ENCODE measurements at regions not wholly inside any gene's neighbourhood (a gene's known extent, or its start where the extent isn't known, plus 50 kb on each side); places are given as distances from the start of the nearest gene placed in this dataset.

DNA sequence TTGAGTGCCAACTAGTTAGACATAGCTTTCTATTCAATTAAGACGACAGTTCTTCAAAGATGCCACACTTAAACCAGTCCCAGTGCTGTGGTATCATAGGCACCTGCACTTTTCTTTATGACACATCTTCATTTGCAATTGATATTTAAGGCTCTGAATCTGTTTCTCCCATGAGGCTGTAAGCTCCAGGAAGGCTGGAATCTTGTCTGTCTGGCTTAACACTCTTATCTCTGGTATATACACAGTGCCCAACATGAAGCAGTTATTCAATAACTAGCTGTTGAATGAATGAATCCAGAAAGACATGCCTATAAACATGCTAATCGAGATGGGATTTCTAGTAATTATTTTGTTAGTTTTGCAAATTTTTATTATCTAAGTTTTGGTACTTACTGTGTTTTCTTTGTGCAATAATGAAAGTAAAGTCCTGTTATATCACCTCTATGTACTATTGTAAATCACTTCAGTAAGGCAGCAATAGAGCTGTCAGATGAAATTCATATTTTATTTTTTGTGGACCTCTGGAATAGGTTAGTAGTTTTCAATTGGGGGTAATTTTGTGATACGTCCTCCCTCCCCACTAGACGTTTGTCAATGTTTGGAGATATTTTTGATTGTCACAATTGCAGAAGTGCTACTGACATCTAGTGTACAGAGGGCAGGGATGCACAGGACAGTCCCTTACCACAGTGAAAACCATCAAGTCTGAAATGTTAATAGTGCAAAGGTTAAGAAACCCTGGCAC is 51.3 kb upstream of the STEAP4 start:
- no peak overlapping the region for H3K23ac ChIP-seq (ENCODE audit: insufficient read length)
- H2BK12ac ChIP-seq (ENCODE audit: low read depth, low read length) = no peak overlapping the region
- H4K8ac ChIP-seq (ENCODE audit: extremely low read depth, insufficient read depth, low read length) = no peak overlapping the region
- no peak overlapping the region for H3K4me3 ChIP-seq (ENCODE audit: extremely low read depth in 1 of 4, insufficient read depth in 2 of 4, low read depth in 3 of 4, low read length in 4 of 4)
- H3K79me2 ChIP-seq (ENCODE audit: control insufficient read depth in 1 of 2, insufficient read depth in 2 of 2, low read length in 2 of 2) = no peaks in the 10 kb centered on the region
- FAIRE-seq = no peak
- no peak overlapping the region for H2BK5ac ChIP-seq (ENCODE audit: low read depth, low read length)
- H4K91ac ChIP-seq (replicated peaks; ENCODE audit: insufficient read length, low read length) = no peak overlapping the region
- no peaks in the 10 kb centered on the region for H3K27me3 ChIP-seq (replicated peaks in 1 of 4; ENCODE audit: control insufficient read depth in 3 of 4, extremely low read depth in 1 of 4, insufficient read depth in 3 of 4, low read length in 3 of 4)
- no peak overlapping the region for H4K5ac ChIP-seq (ENCODE audit: insufficient read length, low read depth, low read length)
- no peak overlapping the region for H2BK120ac ChIP-seq (replicated peaks; ENCODE audit: low read depth, low read length)
- no peaks in the 10 kb centered on the region for H3K36me3 ChIP-seq (ENCODE audit: control insufficient read depth in 2 of 4, insufficient read depth in 4 of 4, low read length in 3 of 4)
- H3K4ac ChIP-seq (replicated peaks; ENCODE audit: insufficient read length, low read depth, low read length) = no peak overlapping the region
- H2AK5ac ChIP-seq (ENCODE audit: low read depth, low read length) = no peak overlapping the region
- WGBS, 2 experiments (ENCODE audit: extremely low coverage in 1 of 2, insufficient coverage in 1 of 2, insufficient read length in 1 of 2, insufficient replicate concordance in 2 of 2, low coverage in 1 of 2, low lambda C conversion rate in 2 of 2, missing lambda C conversion rate in 1 of 2) = 72% methylated on average over 4 of the region's 4 CpGs; no CpG with 5 or more reads in 1 of the 2 experiments
- ChIA-PET CTCF (ENCODE audit: partially characterized antibody) (interaction anchor here (0.6 to 5.4 kb wide), 15 partner anchors 11 to 1199 kb away, joined by 3 to 38 read pairs (median 4); partner anchors contain the start of gene STEAP4), POLR2A (ENCODE audit: partially characterized antibody) (no interaction called here)
- H3K79me1 ChIP-seq (ENCODE audit: low read depth, low read length) = no peaks in the 10 kb centered on the region
- no peak overlapping the region for H3K56ac ChIP-seq (replicated peaks; ENCODE audit: insufficient read length, low read depth, low read length)
- H3K4me2 ChIP-seq (ENCODE audit: insufficient read depth in 1 of 2, low read depth in 2 of 2, low read length in 2 of 2) = no peak overlapping the region
- H3K9ac ChIP-seq (replicated peaks in 1 of 4; ENCODE audit: extremely low read depth in 1 of 4, low read depth in 3 of 4, low read length in 3 of 4) = no peak overlapping the region
- H2AFZ ChIP-seq (ENCODE audit: low read length) = no peak overlapping the region
- H3K9me3 ChIP-seq (ENCODE audit: insufficient read depth in 2 of 2, low read depth in 1 of 2, low read length in 1 of 2) = no peaks in the 10 kb centered on the region
- TF ChIP-seq BACH1 (IDR thresholded peaks at IDR 0.05; ENCODE audit: low read length) = no peak
- TF ChIP-seq, protein P1, sequence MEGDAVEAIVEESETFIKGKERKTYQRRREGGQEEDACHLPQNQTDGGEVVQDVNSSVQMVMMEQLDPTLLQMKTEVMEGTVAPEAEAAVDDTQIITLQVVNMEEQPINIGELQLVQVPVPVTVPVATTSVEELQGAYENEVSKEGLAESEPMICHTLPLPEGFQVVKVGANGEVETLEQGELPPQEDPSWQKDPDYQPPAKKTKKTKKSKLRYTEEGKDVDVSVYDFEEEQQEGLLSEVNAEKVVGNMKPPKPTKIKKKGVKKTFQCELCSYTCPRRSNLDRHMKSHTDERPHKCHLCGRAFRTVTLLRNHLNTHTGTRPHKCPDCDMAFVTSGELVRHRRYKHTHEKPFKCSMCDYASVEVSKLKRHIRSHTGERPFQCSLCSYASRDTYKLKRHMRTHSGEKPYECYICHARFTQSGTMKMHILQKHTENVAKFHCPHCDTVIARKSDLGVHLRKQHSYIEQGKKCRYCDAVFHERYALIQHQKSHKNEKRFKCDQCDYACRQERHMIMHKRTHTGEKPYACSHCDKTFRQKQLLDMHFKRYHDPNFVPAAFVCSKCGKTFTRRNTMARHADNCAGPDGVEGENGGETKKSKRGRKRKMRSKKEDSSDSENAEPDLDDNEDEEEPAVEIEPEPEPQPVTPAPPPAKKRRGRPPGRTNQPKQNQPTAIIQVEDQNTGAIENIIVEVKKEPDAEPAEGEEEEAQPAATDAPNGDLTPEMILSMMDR (IDR thresholded peaks at IDR 0.05; ENCODE audit: control extremely low read depth in 1 of 3, insufficient read depth in 1 of 3, low read depth in 1 of 3, low read length in 3 of 3) = peak in 2 of 3 experiments; percentile 4 to 27; a peak in 1 of 4 replicates
- peak; percentile 37 to 56; a peak in 3 of 4 replicates for TF ChIP-seq RAD21 (IDR thresholded peaks at IDR 0.05 in 1 of 2, conservative IDR thresholded peaks at IDR 0.05 in 1 of 2; ENCODE audit: low read depth in 2 of 2, low read length in 2 of 2)
- no peak overlapping the region for H2BK15ac ChIP-seq (ENCODE audit: low read length)
- H3K27ac ChIP-seq (ENCODE audit: low read depth, low read length) = no peak overlapping the region
- H3K23me2 ChIP-seq (ENCODE audit: low read depth, low read length) = no peaks in the 10 kb centered on the region; the same call in 1 of the 2 replicates
- no peak for DNase-seq (ENCODE audit: low read depth in 1 of 2, low spot score in 2 of 2)
- no peak overlapping the region for H2BK20ac ChIP-seq (ENCODE audit: low read length)
- no peak overlapping the region for H3K14ac ChIP-seq (ENCODE audit: insufficient read length)
- H4K20me1 ChIP-seq (replicated peaks in 1 of 2; ENCODE audit: control insufficient read depth in 1 of 2, insufficient read depth in 2 of 2, low read length in 2 of 2) = no peaks in the 10 kb centered on the region
- no peak overlapping the region for H3K18ac ChIP-seq (ENCODE audit: extremely low read depth, low read length)
- H3K4me1 ChIP-seq (replicated peaks in 1 of 4; ENCODE audit: control insufficient read depth in 3 of 4, insufficient read depth in 4 of 4, low read length in 3 of 4) = no peaks in the 10 kb centered on the region
